ENCODE measurements at regions not wholly inside any gene's neighbourhood (a gene's known extent, or its start where the extent isn't known, plus 50 kb on each side); places are given as distances from the start of the nearest gene placed in this dataset.

GRCh38 chr4:62548108-62548524 is 1348.0 kb downstream of the ADGRL3 start:
- DNase-seq (ENCODE audit: low read depth in 1 of 2, low spot score in 1 of 2) = no peak
- TF ChIP-seq JUND (IDR thresholded peaks at IDR 0.05; ENCODE audit: low read depth) = no peak
- in situ Hi-C loops (cut with HindIII; ENCODE audit: low pct_unique_long_range_greater_than_20kb, low sequenced_read_pairs) = no loop called here

DNA sequence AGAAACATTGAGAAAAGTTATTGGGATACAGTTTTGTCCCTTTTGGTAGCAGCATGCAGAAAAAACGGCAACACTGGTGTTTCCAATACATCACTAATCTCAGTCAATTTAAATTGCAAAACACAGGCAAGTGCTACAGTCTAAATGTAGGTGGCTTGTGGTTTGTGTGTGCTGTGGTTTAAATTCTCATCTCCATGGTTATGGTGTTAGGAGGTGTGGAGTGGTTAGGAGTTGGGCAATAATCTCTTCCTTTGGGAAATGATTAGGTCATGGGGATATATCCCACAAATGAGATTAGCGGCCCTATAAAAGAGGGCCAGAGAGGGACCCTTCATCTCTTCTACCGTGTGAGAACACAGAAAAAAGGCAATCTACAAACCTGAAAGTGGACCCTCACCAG is 1344.3 kb downstream of the ADGRL3 start:
- in situ Hi-C loops (cut with HindIII; ENCODE audit: low pct_unique_long_range_greater_than_20kb, low sequenced_read_pairs) = no loop called here
- no peak for DNase-seq (ENCODE audit: low read depth in 1 of 2, low spot score in 1 of 2)
- TF ChIP-seq JUND (IDR thresholded peaks at IDR 0.05; ENCODE audit: low read depth) = no peak

GRCh38 chr4:62543002-62543401 is 1342.9 kb downstream of the ADGRL3 start:
- in situ Hi-C loops (cut with HindIII; ENCODE audit: low pct_unique_long_range_greater_than_20kb, low sequenced_read_pairs) = no loop called here
- no peak for TF ChIP-seq JUND (IDR thresholded peaks at IDR 0.05; ENCODE audit: low read depth)
- no peak for DNase-seq (ENCODE audit: low read depth in 1 of 2, low spot score in 1 of 2)

GRCh38 chr4:62533573-62533972 is 1333.4 kb downstream of the ADGRL3 start:
- in situ Hi-C loops (cut with HindIII; ENCODE audit: low pct_unique_long_range_greater_than_20kb, low sequenced_read_pairs) = no loop called here
- TF ChIP-seq JUND (IDR thresholded peaks at IDR 0.05; ENCODE audit: low read depth) = no peak
- no peak for DNase-seq (ENCODE audit: low read depth in 1 of 2, low spot score in 1 of 2)

GRCh38 chr4:62531731-62532130 is 1331.6 kb downstream of the ADGRL3 start:
- in situ Hi-C loops (cut with HindIII; ENCODE audit: low pct_unique_long_range_greater_than_20kb, low sequenced_read_pairs) = no loop called here
- no peak for TF ChIP-seq JUND (IDR thresholded peaks at IDR 0.05; ENCODE audit: low read depth)
- no peak for DNase-seq (ENCODE audit: low read depth in 1 of 2, low spot score in 1 of 2)

DNA sequence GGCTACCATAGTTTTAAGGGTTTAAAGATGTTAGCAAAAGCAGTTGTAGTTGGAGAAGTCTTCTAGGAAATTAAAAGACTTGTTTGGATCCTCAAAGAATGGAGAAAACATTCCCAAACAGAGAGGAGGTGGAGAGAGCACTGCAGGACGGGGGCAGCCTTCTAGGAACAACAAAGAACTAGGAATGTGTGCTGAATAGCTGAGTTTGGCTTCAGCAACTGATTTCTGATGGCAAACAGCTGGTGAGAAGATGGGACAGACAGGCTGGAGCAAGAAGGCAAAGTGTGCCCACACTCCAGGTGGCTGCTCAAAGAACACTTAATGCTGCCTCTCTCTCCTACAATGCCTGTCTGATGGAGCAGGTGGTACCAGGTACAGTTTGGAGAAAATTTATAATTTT is 1331.1 kb downstream of the ADGRL3 start:
- in situ Hi-C loops (cut with HindIII; ENCODE audit: low pct_unique_long_range_greater_than_20kb, low sequenced_read_pairs) = no loop called here
- TF ChIP-seq JUND (IDR thresholded peaks at IDR 0.05; ENCODE audit: low read depth) = no peak
- DNase-seq (ENCODE audit: low read depth in 1 of 2, low spot score in 1 of 2) = no peak

DNA sequence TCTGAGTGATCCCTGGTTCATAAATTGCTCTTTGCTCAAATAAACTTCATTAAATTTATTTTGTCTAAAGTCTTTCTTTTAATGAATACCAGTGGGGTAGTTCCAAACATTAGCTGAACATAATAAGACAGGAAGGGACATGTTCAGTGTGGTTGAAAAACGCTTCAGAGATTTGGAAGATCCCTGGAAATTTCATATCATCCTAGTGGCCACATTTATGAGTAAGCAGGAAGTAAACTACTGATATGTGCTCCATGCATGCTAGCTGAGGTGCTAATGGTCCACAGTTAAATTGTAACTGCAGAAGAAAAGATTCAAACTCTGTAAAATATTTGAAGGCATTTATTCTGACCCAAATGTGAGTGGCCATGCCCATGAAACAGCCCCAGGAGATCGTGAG is 1328.7 kb downstream of the ADGRL3 start:
- no peak for TF ChIP-seq JUND (IDR thresholded peaks at IDR 0.05; ENCODE audit: low read depth)
- DNase-seq (ENCODE audit: low read depth in 1 of 2, low spot score in 1 of 2) = no peak
- in situ Hi-C loops (cut with HindIII; ENCODE audit: low pct_unique_long_range_greater_than_20kb, low sequenced_read_pairs) = no loop called here

DNA sequence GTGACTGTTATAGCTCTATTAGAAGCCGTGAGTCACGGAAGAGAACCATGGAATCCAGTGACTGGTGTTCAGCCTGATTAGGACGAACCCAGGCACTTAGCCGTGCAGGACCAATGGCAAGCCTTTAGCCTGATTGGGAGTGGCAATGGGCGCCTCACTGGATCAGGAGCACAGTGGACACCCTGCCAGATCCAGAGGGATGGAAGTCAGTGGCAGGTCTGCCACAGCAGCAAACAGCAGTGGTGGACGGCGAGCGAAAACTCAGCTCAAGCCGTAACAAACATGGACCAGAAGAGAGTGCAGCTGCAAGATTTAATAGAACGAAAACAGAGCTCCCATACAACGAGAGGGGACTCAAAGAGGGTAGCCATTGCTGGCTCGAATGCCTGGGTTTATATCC is 1326.5 kb downstream of the ADGRL3 start:
- TF ChIP-seq JUND (IDR thresholded peaks at IDR 0.05; ENCODE audit: low read depth) = no peak
- no peak for DNase-seq (ENCODE audit: low read depth in 1 of 2, low spot score in 1 of 2)
- in situ Hi-C loops (cut with HindIII; ENCODE audit: low pct_unique_long_range_greater_than_20kb, low sequenced_read_pairs) = no loop called here

DNA sequence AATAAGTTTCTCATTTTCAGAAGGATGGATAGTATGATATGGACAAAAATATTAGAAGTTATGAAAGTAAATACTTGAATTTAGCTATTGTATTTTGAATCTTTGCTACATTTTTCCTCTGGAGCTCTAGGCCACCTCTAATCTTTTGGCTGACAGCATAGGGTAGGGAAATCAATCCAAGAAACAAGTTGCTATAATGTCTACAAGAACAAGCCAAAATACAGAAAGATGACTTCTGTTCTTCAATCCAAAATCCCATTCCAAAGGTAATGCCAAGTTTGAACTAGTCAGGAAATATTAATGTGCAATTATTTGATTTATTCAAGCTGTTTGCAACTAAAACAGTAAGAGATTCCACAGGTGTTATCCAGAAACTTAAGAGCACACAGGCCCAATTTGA is 1323.1 kb downstream of the ADGRL3 start:
- no peak for TF ChIP-seq JUND (IDR thresholded peaks at IDR 0.05; ENCODE audit: low read depth)
- DNase-seq (ENCODE audit: low read depth in 1 of 2, low spot score in 1 of 2) = no peak
- in situ Hi-C loops (cut with HindIII; ENCODE audit: low pct_unique_long_range_greater_than_20kb, low sequenced_read_pairs) = no loop called here

DNA sequence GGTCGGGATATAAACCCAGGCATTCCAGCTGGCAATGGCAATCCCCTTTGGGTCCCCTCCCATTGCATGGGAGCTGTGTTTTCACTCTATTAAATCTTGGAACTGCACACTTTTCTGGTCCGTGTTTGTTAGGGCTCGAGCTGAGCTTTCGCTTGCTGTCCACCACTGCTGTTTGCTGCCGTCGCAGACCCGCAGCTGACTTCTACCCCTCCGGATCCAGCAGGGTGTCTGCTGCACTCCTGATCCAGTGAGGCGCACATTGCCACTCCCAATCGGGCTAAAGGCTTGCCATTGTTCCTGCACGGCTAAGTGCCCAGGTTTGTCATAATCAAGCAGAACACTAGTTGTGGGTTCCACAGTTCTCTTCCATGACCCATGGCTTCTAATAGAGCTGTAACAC is 1322.1 kb downstream of the ADGRL3 start:
- no peak for DNase-seq (ENCODE audit: low read depth in 1 of 2, low spot score in 1 of 2)
- TF ChIP-seq JUND (IDR thresholded peaks at IDR 0.05; ENCODE audit: low read depth) = no peak
- in situ Hi-C loops (cut with HindIII; ENCODE audit: low pct_unique_long_range_greater_than_20kb, low sequenced_read_pairs) = no loop called here

GRCh38 chr4:62517716-62518115 is 1317.6 kb downstream of the ADGRL3 start:
- no peak for TF ChIP-seq JUND (IDR thresholded peaks at IDR 0.05; ENCODE audit: low read depth)
- in situ Hi-C loops (cut with HindIII; ENCODE audit: low pct_unique_long_range_greater_than_20kb, low sequenced_read_pairs) = no loop called here
- no peak for DNase-seq (ENCODE audit: low read depth in 1 of 2, low spot score in 1 of 2)

- in situ Hi-C loops (cut with HindIII; ENCODE audit: low pct_unique_long_range_greater_than_20kb, low sequenced_read_pairs) = no loop called here
- no peak for TF ChIP-seq JUND (IDR thresholded peaks at IDR 0.05; ENCODE audit: low read depth)
- DNase-seq (ENCODE audit: low read depth in 1 of 2, low spot score in 1 of 2) = no peak
These were observed 1313.2 kb downstream of the ADGRL3 start for GRCh38 chr4:62513306-62513705.

GRCh38 chr4:62512271-62512670 is 1312.1 kb downstream of the ADGRL3 start:
- TF ChIP-seq JUND (IDR thresholded peaks at IDR 0.05; ENCODE audit: low read depth) = no peak
- DNase-seq (ENCODE audit: low read depth in 1 of 2, low spot score in 1 of 2) = no peak
- in situ Hi-C loops (cut with HindIII; ENCODE audit: low pct_unique_long_range_greater_than_20kb, low sequenced_read_pairs) = no loop called here

DNA sequence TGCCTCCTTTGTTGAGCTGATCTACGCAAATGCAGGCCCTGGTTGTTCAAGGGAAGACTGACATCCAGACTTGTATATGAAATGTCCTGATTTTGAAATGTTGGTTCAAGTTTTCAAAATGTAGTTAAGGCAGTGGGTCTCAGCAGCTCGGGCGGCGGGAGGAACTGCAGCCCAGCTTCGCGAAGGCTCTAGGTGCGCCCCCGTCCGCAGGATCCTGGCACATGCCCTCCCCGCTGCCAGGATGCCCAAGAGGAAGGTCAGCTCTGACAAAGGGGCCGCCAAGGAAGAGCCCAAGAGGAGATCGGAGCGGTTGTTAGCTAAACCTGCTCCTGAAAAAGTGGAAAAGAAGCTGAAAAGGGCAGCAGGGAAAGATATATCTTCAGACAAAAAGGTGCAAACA is 1310.1 kb downstream of the ADGRL3 start:
- TF ChIP-seq JUND (IDR thresholded peaks at IDR 0.05; ENCODE audit: low read depth) = no peak
- in situ Hi-C loops (cut with HindIII; ENCODE audit: low pct_unique_long_range_greater_than_20kb, low sequenced_read_pairs) = no loop called here
- no peak for DNase-seq (ENCODE audit: low read depth in 1 of 2, low spot score in 1 of 2)

Measured in T47D (cell line).